OCI-LY7 (cell line): ENCODE measurements at regions not wholly inside any gene's neighbourhood (a gene's known extent, or its start where the extent isn't known, plus 50 kb on each side); places are given as distances from the start of the nearest gene placed in this dataset.

Source experiments
- CTCF ChIP-seq: fragments of 200-600 bp; sonication (generic); conservative IDR thresholded peaks from 2 replicates; pipeline ENCODE4 v1.5.1; 2014; ENCODE audit warnings: mild to moderate bottlenecking, antibody characterized with exemption, low read length, moderate library complexity, mixed read lengths
- EZH2phosphoT487 ChIP-seq: fragments of 200-600 bp; sonication (generic); IDR thresholded peaks from 2 replicates; pipeline ENCODE4 v1.6.1; 2018; ENCODE audit warnings: low read depth, borderline replicate concordance, mild to moderate bottlenecking, mixed run types, antibody characterized with exemption, low read length, moderate library complexity, mixed read lengths

GRCh38 chr10:34058845-34059614 is 724.6 kb upstream of the NRP1 start:
- TF ChIP-seq CTCF = no peak
- TF ChIP-seq EZH2phosphoT487 = no peak
